ENCODE measurements at regions not wholly inside any gene's neighbourhood (a gene's known extent, or its start where the extent isn't known, plus 50 kb on each side); places are given as distances from the start of the nearest gene placed in this dataset.

GRCh38 chr14:38839694-38840365, 263.2 kb downstream of the SEC23A start:
- no peak for DNase-seq

- DNase-seq: no peak
Measured at GRCh38 chr14:38838979-38839323, 264.1 kb downstream of the SEC23A start.

- DNase-seq: no peak
Measured at GRCh38 chr14:38838049-38838978, 264.7 kb downstream of the SEC23A start.

- DNase-seq: no peak
Measured at GRCh38 chr14:38837343-38838048, 265.5 kb downstream of the SEC23A start.

GRCh38 chr14:38836539-38836938, 266.5 kb downstream of the SEC23A start:
- DNase-seq: no peak

- no peak for DNase-seq
Measured at GRCh38 chr14:38835874-38836273, 267.2 kb downstream of the SEC23A start.

- no peak for DNase-seq
Measured at GRCh38 chr14:38828183-38828827, 274.7 kb downstream of the SEC23A start.

- no peak for DNase-seq
Measured at GRCh38 chr14:38824706-38825105, 278.3 kb downstream of the SEC23A start.

- DNase-seq: no peak
Measured at GRCh38 chr14:38818555-38818954, 284.5 kb downstream of the SEC23A start.

GRCh38 chr14:38808734-38809455, 294.1 kb downstream of the SEC23A start:
- DNase-seq: no peak

GRCh38 chr14:38799671-38800070, 303.4 kb downstream of the SEC23A start:
- DNase-seq: no peak

GRCh38 chr14:38794677-38795076, 308.4 kb downstream of the SEC23A start:
- no peak for DNase-seq

GRCh38 chr14:38791862-38792261, 311.2 kb downstream of the SEC23A start:
- no peak for DNase-seq

- DNase-seq: no peak
Measured at GRCh38 chr14:38790916-38791315, 312.1 kb downstream of the SEC23A start.

GRCh38 chr14:38789805-38790204, 313.2 kb downstream of the SEC23A start:
- DNase-seq: no peak

- no peak for DNase-seq
Measured at GRCh38 chr14:38788060-38788459, 315.0 kb downstream of the SEC23A start.

- DNase-seq: no peak
Measured at GRCh38 chr14:38786921-38787320, 316.1 kb downstream of the SEC23A start.

- DNase-seq: no peak
Measured at GRCh38 chr14:38777401-38777800, 325.6 kb downstream of the SEC23A start.

- no peak for DNase-seq
Measured at GRCh38 chr14:38775986-38776385, 327.0 kb downstream of the SEC23A start.

GRCh38 chr14:38774162-38774561, 328.9 kb downstream of the SEC23A start:
- no peak for DNase-seq

GRCh38 chr14:38770251-38770650, 332.8 kb downstream of the SEC23A start:
- DNase-seq: no peak

- DNase-seq: no peak
Measured at GRCh38 chr14:38762845-38763244, 340.2 kb downstream of the SEC23A start.
